ENCODE measurements at regions not wholly inside any gene's neighbourhood (a gene's known extent, or its start where the extent isn't known, plus 50 kb on each side); places are given as distances from the start of the nearest gene placed in this dataset.

DNA sequence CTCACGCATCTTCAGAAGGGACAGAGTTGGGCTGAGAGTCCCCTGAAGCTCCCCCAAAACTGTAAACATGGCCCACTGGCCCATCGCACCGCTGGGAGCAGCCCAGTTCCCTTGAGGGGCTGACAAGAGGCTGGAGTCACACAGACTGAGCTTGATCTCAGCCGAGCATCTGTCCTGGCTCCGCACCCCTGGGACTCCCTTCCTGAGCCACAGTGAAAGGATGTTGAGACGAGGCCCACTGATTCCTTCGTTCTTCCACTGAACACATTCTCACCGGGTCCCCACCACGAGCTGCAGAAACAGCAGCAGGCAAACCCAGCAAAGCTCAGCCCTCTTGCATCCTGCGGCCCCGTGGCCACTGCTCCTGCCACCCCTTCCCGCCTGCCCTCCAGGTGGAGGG, 145.9 kb upstream of the CIBAR2 start (continued):
- no peak for TF ChIP-seq RXRA (IDR thresholded peaks at IDR 0.05; ENCODE audit: borderline replicate concordance, low read depth)
- no peak for TF ChIP-seq NRF1 (IDR thresholded peaks at IDR 0.05; ENCODE audit: low read depth, low read length)
- TF ChIP-seq, protein P1, sequence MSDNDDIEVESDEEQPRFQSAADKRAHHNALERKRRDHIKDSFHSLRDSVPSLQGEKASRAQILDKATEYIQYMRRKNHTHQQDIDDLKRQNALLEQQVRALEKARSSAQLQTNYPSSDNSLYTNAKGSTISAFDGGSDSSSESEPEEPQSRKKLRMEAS (IDR thresholded peaks at IDR 0.05; ENCODE audit: low read depth), result no peak
- TF ChIP-seq TEAD4 (IDR thresholded peaks at IDR 0.05; ENCODE audit: borderline replicate concordance, insufficient read depth), result no peak
- no peak for TF ChIP-seq SIN3A (IDR thresholded peaks at IDR 0.05; ENCODE audit: borderline replicate concordance, low read depth, low read length)
- no peak for TF ChIP-seq MEF2A (IDR thresholded peaks at IDR 0.05; ENCODE audit: borderline replicate concordance, low read depth)

DNA sequence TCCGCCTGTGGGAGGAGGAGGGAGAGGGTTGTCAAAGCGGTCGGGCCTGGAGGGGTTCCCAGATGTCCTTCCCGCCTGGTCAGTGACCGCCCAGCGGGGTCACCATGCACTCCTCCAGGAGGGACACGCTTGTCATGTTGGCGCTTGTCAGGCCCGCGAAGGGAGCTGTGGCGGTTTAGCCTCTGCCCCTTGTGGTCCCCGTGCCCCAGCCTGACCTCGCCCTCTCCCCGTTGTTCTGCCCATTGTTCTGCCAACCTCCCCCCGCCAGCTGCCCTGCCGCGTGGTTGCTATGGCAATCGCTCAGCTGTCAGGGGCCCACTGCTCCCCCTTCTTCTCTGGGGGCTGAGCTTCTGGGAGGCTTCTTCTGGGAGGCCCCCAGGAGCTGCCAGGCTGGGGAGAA, 146.4 kb upstream of the CIBAR2 start:
- WGBS (ENCODE audit: low lambda C conversion rate), result 86% methylated on average over 11 of the region's 18 CpGs
- H3K4me2 ChIP-seq, result no peak overlapping the region
- H3F3A ChIP-seq (replicated peaks; ENCODE audit: insufficient read depth), result no peaks in the 10 kb centered on the region
- H3K79me2 ChIP-seq (ENCODE audit: insufficient read depth), result no peaks in the 10 kb centered on the region
- peaks cover 0 to 36% of the 10 kb centered on the region in 2 experiments; a peak in 1 of 4 replicates for H3K4me1 ChIP-seq (ENCODE audit: control insufficient read depth in 1 of 2, insufficient read depth in 2 of 2, low read depth in 1 of 2, low read length in 1 of 2)
- H3K9ac ChIP-seq, result no peak overlapping the region
- no peak for TF ChIP-seq NRF1 (IDR thresholded peaks at IDR 0.05; ENCODE audit: low read depth, low read length)
- TF ChIP-seq RAD21 (IDR thresholded peaks at IDR 0.05; ENCODE audit: low read length), result no peak
- TF ChIP-seq, protein P2, sequence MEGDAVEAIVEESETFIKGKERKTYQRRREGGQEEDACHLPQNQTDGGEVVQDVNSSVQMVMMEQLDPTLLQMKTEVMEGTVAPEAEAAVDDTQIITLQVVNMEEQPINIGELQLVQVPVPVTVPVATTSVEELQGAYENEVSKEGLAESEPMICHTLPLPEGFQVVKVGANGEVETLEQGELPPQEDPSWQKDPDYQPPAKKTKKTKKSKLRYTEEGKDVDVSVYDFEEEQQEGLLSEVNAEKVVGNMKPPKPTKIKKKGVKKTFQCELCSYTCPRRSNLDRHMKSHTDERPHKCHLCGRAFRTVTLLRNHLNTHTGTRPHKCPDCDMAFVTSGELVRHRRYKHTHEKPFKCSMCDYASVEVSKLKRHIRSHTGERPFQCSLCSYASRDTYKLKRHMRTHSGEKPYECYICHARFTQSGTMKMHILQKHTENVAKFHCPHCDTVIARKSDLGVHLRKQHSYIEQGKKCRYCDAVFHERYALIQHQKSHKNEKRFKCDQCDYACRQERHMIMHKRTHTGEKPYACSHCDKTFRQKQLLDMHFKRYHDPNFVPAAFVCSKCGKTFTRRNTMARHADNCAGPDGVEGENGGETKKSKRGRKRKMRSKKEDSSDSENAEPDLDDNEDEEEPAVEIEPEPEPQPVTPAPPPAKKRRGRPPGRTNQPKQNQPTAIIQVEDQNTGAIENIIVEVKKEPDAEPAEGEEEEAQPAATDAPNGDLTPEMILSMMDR (IDR thresholded peaks at IDR 0.05), result no peak
- TF ChIP-seq TCF12 (IDR thresholded peaks at IDR 0.05), result no peak
- no peak for TF ChIP-seq CHD2 (IDR thresholded peaks at IDR 0.05; ENCODE audit: low read length, partially characterized antibody)
- no peak; the same call in 1 of the 2 replicates for TF ChIP-seq MXI1 (IDR thresholded peaks at IDR 0.05; ENCODE audit: low read depth, low read length)
- TF ChIP-seq RFX5 (IDR thresholded peaks at IDR 0.05; ENCODE audit: low read length), result no peak
- no peak for TF ChIP-seq MEF2A (IDR thresholded peaks at IDR 0.05; ENCODE audit: borderline replicate concordance, low read depth)
- TF ChIP-seq TEAD4 (IDR thresholded peaks at IDR 0.05; ENCODE audit: borderline replicate concordance, insufficient read depth), result no peak
- TF ChIP-seq RCOR1 (IDR thresholded peaks at IDR 0.05; ENCODE audit: low read length), result no peak
- no peak for TF ChIP-seq EP300 (IDR thresholded peaks at IDR 0.05; ENCODE audit: borderline replicate concordance in 1 of 2, low read depth in 1 of 2, low read length in 1 of 2)
- TF ChIP-seq FOSL2 (IDR thresholded peaks at IDR 0.05; ENCODE audit: borderline replicate concordance, low read depth), result no peak
- TF ChIP-seq, protein P3, sequence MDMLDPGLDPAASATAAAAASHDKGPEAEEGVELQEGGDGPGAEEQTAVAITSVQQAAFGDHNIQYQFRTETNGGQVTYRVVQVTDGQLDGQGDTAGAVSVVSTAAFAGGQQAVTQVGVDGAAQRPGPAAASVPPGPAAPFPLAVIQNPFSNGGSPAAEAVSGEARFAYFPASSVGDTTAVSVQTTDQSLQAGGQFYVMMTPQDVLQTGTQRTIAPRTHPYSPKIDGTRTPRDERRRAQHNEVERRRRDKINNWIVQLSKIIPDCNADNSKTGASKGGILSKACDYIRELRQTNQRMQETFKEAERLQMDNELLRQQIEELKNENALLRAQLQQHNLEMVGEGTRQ (IDR thresholded peaks at IDR 0.05; ENCODE audit: borderline replicate concordance, low read depth, low read length), result no peak
- TF ChIP-seq, protein P4, sequence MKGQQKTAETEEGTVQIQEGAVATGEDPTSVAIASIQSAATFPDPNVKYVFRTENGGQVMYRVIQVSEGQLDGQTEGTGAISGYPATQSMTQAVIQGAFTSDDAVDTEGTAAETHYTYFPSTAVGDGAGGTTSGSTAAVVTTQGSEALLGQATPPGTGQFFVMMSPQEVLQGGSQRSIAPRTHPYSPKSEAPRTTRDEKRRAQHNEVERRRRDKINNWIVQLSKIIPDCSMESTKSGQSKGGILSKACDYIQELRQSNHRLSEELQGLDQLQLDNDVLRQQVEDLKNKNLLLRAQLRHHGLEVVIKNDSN (IDR thresholded peaks at IDR 0.05; ENCODE audit: borderline replicate concordance, low read depth), result no peak
- TF ChIP-seq FOXM1 (IDR thresholded peaks at IDR 0.05; ENCODE audit: low read depth), result no peak
- TF ChIP-seq GATA2 (CRISPR knock-in tag; IDR thresholded peaks at IDR 0.05), result no peak
- no peak for TF ChIP-seq NFIC (IDR thresholded peaks at IDR 0.05; ENCODE audit: borderline replicate concordance)
- TF ChIP-seq, protein P5, sequence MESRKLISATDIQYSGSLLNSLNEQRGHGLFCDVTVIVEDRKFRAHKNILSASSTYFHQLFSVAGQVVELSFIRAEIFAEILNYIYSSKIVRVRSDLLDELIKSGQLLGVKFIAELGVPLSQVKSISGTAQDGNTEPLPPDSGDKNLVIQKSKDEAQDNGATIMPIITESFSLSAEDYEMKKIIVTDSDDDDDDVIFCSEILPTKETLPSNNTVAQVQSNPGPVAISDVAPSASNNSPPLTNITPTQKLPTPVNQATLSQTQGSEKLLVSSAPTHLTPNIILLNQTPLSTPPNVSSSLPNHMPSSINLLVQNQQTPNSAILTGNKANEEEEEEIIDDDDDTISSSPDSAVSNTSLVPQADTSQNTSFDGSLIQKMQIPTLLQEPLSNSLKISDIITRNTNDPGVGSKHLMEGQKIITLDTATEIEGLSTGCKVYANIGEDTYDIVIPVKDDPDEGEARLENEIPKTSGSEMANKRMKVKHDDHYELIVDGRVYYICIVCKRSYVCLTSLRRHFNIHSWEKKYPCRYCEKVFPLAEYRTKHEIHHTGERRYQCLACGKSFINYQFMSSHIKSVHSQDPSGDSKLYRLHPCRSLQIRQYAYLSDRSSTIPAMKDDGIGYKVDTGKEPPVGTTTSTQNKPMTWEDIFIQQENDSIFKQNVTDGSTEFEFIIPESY (IDR thresholded peaks at IDR 0.05; ENCODE audit: borderline replicate concordance, low read depth), result no peak
- no peak for TF ChIP-seq SIN3A (IDR thresholded peaks at IDR 0.05; ENCODE audit: borderline replicate concordance, low read depth, low read length)
- ChIA-PET CTCF (interaction anchor here (0.8 to 6.9 kb wide), 11 partner anchors 10 to 358 kb away, joined by 3 to 54 read pairs (median 4); no protein-coding TSS in a partner anchor), POLR2A (no interaction called here)
- no peaks in the 10 kb centered on the region for H3K27me3 ChIP-seq (ENCODE audit: insufficient read depth)
- DNase-seq, result peak; percentile 78
- H2AFZ ChIP-seq (ENCODE audit: low read depth), result no peak overlapping the region
- peak overlapping the region in 1 of 2 experiments; percentile 50; a peak in 2 of 4 replicates for H3K27ac ChIP-seq (ENCODE audit: low read depth in 2 of 2, low read length in 1 of 2)
- H3K9me3 ChIP-seq, result no peaks in the 10 kb centered on the region
- H4K20me1 ChIP-seq (ENCODE audit: insufficient read depth), result peaks cover 10% of the 10 kb centered on the region
- no peak overlapping the region for H3K4me3 ChIP-seq (ENCODE audit: low read depth in 2 of 2, low read length in 1 of 2)
- H3K36me3 ChIP-seq (replicated peaks in 1 of 2; ENCODE audit: control insufficient read depth in 1 of 2, insufficient read depth in 2 of 2, low read length in 1 of 2), result no peaks in the 10 kb centered on the region
- no peaks in the 10 kb centered on the region for H3K9me2 ChIP-seq
